ENCODE measurements at regions not wholly inside any gene's neighbourhood (a gene's known extent, or its start where the extent isn't known, plus 50 kb on each side); places are given as distances from the start of the nearest gene placed in this dataset.

DNA sequence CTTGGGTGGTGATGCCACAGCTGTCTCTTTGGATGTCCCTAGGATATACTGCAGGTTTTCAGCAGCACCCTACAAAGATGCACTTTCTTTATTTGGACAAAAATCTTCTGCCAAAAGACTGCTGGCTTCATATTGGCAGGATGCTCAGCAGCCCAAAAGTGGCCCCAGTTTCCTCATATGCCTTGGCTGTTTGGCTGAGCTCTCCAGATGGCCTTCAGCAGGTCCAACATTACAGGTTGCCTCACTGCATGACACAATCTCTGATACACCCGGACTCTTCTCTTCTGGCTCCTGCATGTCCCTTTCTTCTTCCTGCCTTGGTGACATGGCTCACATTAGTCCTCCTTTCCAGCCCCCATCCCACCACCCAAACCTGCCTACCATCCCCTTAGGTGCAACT is 323.7 kb upstream of the CDH4 start:
- DNase-seq (ENCODE audit: low read depth in 2 of 2, low spot score in 1 of 2) = no peak

GRCh38 chr20:60930023-60930790 is 321.9 kb upstream of the CDH4 start:
- no peak for DNase-seq (ENCODE audit: low read depth in 2 of 2, low spot score in 1 of 2)

GRCh38 chr20:60931696-60932095 is 320.4 kb upstream of the CDH4 start:
- no peak for DNase-seq (ENCODE audit: low read depth in 2 of 2, low spot score in 1 of 2)

DNA sequence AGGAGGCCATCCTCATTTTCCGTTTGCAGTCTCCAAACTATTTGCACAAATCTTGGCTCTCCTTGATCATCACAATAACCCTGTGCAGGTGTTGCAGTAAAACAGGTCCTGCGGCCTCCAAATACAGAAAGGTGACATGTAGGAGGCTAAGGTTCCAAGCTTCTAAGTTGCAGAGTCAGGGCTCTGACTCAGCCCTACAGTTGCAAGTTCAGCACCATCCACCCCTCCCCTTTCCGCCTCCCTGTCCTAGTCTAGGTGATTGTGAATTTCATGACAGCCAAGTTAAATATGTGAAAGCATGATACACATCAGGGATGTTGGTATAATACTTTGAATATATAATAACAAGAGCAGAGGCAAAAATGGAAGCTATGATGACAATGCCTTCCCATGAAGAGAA is 317.3 kb upstream of the CDH4 start:
- no peak for DNase-seq (ENCODE audit: low read depth in 2 of 2, low spot score in 1 of 2)

GRCh38 chr20:60935971-60936370 is 316.1 kb upstream of the CDH4 start:
- DNase-seq (ENCODE audit: low read depth in 2 of 2, low spot score in 1 of 2) = no peak

GRCh38 chr20:60937585-60937984 is 314.5 kb upstream of the CDH4 start:
- DNase-seq (ENCODE audit: low read depth in 2 of 2, low spot score in 1 of 2) = no peak

- DNase-seq (ENCODE audit: low read depth in 2 of 2, low spot score in 1 of 2) = no peak
Observed at GRCh38 chr20:60941379-60941778, 310.7 kb upstream of the CDH4 start.

- no peak for DNase-seq (ENCODE audit: low read depth in 2 of 2, low spot score in 1 of 2)
Observed at GRCh38 chr20:60947819-60948218, 304.2 kb upstream of the CDH4 start.

GRCh38 chr20:60948224-60948623 is 303.8 kb upstream of the CDH4 start:
- DNase-seq (ENCODE audit: low read depth in 2 of 2, low spot score in 1 of 2) = no peak

DNA sequence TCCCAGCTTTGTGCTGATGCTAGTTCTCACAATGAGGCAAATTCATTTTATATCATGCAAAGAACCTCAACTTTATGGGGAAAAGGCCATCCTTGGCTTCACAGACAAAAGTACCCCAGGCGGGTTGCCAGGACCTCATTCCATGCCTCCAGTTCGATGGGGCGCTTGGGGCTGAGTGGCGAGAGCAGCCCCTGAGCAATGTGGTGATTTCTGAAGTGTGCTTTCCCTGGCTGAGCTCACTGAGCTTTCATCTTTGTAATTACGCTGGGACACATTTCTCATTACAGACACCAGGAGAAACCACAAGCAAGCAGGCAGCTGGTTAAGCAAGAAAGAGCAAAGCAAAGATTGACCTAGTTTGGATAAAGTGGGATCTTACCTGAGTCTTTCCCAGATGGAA is 301.5 kb upstream of the CDH4 start:
- DNase-seq (ENCODE audit: low read depth in 2 of 2, low spot score in 1 of 2) = no peak

GRCh38 chr20:60950974-60951373 is 301.1 kb upstream of the CDH4 start:
- DNase-seq (ENCODE audit: low read depth in 2 of 2, low spot score in 1 of 2) = no peak

DNA sequence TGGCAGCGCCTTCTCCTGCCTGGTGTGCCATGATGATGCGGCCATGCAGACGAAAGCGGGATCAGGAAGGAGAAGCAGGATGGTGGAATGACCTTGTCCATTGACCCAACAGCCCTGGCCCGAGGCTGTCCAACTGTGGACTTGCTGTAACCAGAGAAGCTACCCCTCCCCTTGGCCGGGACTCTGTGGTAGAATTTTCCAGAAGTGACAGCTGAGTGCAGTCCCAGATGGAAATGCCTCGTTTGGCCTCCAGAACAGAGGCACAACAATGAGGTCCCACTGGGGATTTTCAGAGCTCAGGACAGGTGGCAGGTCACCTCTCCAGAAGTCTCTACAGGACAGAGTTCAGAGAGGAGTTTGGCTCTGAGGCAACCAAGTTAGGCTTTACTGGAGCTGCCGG is 299.2 kb upstream of the CDH4 start:
- no peak for DNase-seq (ENCODE audit: low read depth in 2 of 2, low spot score in 1 of 2)

- no peak for DNase-seq (ENCODE audit: low read depth in 2 of 2, low spot score in 1 of 2)
Observed at GRCh38 chr20:60953321-60953720, 298.7 kb upstream of the CDH4 start.

- DNase-seq (ENCODE audit: low read depth in 2 of 2, low spot score in 1 of 2) = no peak
Observed at GRCh38 chr20:60955706-60956105, 296.4 kb upstream of the CDH4 start.

DNA sequence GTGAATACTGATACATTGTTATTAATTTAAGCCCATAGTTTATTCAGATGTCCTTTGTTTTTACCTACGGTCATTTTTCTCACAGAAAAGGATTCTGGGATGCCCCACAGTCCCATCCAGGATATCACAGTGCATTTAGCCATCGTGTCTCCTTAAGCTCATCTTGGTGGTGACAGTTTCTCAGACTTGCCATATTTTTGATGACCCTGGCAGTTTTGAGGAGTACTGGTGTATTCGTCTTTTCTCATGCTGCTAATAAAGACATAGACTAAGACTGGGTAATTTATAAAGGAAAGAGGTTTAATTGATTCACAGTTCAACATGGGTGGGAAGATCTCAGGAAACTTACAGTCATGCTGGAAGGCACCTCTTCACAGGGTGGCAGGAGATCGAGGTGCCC is 295.9 kb upstream of the CDH4 start:
- DNase-seq (ENCODE audit: low read depth in 2 of 2, low spot score in 1 of 2) = no peak

DNA sequence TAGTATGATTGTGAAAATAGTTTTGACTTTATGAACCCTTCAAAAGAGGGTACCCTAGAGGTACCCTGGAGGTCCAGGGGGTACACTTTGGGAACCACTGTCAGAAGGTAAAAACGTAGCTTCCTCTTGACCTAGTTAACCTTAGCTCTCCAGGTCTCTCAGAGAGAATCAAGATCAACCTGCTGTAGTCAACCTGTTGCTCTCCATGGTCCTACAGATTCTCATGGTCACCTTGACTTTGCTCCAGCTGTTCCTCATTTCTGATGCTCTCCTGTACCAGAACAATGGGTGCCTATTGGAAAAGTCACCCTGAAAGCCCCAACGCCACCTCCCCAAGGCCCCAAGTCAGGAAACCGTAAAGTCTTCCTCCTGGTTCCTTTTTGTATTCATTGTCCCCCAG is 294.4 kb upstream of the CDH4 start:
- DNase-seq (ENCODE audit: low read depth in 2 of 2, low spot score in 1 of 2) = no peak

GRCh38 chr20:60959971-60960370 is 292.1 kb upstream of the CDH4 start:
- no peak for DNase-seq (ENCODE audit: low read depth in 2 of 2, low spot score in 1 of 2)

GRCh38 chr20:60960500-60960899 is 291.6 kb upstream of the CDH4 start:
- no peak for DNase-seq (ENCODE audit: low read depth in 2 of 2, low spot score in 1 of 2)

DNA sequence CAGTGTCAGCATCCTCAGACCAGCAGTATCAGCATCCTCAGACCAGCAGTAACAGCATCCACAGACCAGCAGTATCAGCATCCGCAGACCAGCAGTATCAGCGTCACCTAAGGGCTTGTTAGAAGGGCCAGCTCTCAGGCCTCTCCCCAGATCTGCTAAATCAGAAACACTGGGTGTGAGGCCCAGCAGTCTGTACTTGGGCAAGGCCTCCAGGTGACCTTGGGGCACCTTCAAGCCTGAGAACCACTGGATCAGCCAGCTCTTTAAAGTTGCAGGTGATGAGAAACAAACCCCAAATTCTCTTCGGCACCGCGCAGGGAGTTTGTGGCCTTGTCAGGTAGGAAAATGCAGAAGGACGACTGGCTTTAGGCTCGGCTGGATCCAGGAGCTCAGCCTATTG is 290.5 kb upstream of the CDH4 start:
- DNase-seq (ENCODE audit: low read depth in 2 of 2, low spot score in 1 of 2) = no peak

GRCh38 chr20:60962367-60963045 is 289.6 kb upstream of the CDH4 start:
- no peak for DNase-seq (ENCODE audit: low read depth in 2 of 2, low spot score in 1 of 2)

GRCh38 chr20:60963146-60963545 is 288.9 kb upstream of the CDH4 start:
- no peak for DNase-seq (ENCODE audit: low read depth in 2 of 2, low spot score in 1 of 2)

DNA sequence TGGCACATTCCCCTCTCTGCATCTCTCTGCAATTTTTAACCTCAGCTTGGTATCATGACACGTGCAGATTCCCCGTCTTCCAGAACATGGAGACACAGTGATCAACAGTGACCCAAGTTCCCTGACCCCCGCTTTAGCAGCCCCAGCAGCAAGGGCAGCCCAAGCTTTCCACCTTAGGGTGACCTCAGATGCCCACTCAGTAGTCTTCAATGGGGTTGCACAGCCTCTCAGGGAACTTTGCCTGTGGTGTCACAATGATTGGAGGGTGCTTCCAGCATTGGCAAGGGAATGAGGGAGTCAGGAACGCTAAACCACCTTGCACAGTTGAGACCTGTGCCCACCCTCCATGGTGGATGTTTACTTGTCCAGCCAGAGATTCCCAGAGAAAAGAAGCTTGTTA is 287.1 kb upstream of the CDH4 start:
- no peak for DNase-seq (ENCODE audit: low read depth in 2 of 2, low spot score in 1 of 2)

GRCh38 chr20:60966031-60966430 is 286.0 kb upstream of the CDH4 start:
- DNase-seq (ENCODE audit: low read depth in 2 of 2, low spot score in 1 of 2) = no peak
